HG03558 (cell line): ENCODE measurements at regions not wholly inside any gene's neighbourhood (a gene's known extent, or its start where the extent isn't known, plus 50 kb on each side); places are given as distances from the start of the nearest gene placed in this dataset.

Source experiments
- ATAC-seq: cut with Tn5 transposase; IDR thresholded peaks from one replicate; pipeline ENCODE4 v1.9.1; 2021; ENCODE audit warnings: moderate number of reproducible peaks; ENCODE audit not compliant: unreplicated experiment; ENCODE audit errors: extremely low read depth

DNA sequence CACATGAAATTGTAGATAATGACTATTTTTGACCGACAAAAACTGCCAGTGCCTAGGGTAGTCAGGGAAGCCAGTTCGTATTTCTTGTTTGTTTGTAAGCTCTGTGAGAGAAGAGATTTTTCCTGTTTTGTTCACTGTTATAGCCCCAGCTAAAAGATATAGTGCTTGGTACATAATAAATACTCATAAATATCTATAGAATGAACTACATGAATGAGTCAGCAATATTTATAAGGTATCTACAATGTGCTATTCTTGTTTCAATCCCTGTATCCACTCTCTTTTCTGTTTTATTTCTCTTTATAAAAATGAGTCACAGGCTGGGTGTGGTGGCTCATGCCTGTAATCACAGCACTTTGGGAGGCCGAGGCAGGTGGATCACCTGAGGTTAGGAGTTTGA, 275.6 kb upstream of the FANCL start:
- ATAC-seq, result no peak

DNA sequence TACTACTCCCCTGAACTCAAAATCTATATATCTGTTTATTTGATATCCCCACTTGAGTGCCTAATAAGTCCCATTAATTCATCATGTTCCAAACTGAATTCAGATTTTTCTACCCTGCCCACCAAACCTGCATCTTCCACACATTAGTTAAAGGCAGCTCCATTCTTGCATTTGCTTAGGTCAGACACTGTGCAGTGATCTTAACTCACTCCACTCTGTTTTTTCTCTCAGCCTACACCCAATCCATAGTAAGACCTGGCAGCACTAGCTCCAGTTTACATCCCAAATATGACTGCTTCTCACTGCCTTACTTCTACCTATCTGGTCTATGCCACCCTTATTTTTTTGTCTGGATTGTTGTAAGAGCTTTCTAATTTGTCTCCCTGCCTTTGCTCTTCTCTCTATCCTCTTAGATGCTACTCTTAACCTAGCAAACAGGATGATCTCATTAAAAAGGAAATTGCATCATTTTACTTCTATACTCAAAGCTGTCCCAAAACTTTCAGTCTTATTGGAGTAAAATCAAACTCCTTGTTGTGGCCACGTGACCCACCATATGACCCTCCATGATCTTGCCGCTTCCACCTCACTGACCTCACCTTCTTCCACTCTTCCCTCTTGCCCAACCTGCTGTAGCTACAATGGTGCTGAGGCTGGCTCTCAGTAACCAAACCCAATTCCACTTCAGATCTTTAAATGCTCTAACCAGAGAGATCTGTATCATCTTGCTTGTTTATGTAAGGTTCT, 274.9 kb upstream of the FANCL start:
- ATAC-seq, result no peak

GRCh38 chr2:58514252-58514651, 273.1 kb upstream of the FANCL start:
- ATAC-seq, result no peak

DNA sequence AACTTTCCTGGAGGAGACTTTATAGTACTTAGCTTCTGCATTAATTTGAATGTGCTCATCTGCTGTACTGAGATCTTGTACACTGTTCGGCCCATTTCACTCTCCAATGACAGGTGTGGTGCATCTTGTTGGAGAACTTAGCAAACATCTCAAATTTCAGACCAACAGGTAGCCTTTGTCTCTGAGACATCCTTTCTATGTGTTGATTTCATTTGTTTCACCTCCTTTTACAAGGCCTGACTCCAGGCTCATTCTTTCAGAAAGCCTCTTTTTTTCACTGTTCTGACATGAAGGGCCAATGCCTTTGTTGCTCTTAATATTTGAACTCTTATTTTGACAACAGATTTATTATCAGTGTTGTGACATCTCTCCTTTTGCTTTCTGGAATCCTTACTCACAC, 271.8 kb upstream of the FANCL start:
- no peak for ATAC-seq

GRCh38 chr2:58508006-58508405, 266.9 kb upstream of the FANCL start:
- no peak for ATAC-seq

DNA sequence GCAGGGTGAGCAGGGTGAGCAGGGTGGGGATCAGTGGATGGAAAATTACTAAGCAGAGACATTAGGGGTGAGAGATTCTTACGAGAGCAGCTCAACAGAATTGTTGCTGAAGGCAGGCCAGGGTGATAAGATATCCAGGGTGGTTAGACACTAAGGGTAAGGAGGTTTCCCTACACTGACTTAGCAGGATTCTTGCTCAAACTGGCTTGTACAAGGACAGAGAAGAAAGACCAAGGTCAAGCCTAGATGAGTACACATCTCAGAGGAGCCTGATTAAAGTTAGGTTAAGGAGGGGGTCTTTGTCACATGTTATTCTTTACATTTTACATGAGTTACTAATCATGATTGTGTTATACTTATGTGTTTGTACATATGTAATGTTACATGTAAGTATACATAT, 262.8 kb upstream of the FANCL start:
- no peak for ATAC-seq

DNA sequence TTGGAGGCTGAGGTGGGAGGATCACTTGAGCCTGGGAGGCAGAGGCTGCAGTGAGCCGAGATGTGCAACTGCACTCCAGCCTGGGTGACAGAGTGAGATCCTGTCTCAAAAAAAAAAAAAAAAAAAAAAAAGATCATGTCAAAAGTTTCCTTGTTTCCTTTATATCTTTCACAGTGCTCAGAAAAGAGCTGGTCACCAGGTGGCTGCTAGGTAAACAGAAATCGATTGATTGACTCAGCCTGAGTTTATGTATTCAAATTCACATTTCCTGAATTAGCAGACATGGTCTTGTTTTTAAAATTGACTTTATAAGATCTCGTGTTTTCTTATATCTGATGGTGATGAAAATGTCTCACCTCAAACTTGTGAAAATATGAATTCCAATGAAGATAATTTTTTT, 261.8 kb upstream of the FANCL start:
- ATAC-seq, result no peak

GRCh38 chr2:58501371-58502160, 260.4 kb upstream of the FANCL start:
- ATAC-seq, result no peak

DNA sequence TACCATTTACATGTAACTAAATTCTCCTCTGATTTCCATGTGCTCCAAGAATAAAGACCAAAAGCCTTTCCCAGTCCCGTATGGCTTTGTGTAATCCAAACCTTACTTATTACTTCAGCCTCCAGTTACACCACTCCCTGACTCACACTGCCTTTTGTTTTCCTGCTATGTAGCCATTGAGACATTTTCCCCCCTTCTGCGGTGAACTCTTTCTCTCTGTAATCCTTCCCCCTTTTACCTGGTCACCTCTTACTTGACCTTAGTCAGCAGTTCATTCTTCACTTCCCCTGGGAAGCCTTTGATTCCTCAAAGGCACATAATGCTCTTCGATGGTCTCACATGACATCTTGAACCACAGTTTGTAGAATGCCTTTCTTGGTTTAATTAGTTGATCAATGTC, 256.0 kb upstream of the FANCL start:
- no peak for ATAC-seq

DNA sequence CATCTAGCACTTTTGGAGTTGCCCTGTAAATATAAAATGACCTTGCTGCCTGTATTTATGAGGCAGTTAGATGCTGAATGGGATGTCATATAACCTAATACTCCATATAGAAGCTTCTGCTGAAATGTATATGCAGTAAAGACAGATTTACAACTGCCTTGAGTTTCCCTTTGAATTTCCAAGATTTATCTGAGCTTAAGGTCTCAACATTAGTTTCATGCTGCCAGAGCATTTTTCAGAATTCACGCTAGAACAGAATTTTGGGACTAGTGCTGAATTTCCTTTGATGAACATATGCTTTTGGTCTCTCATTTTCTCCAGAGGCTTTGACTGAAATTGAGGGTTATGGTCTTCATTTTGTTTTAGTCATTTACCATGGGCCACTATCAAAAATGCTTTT, 254.7 kb upstream of the FANCL start:
- ATAC-seq, result no peak

- no peak for ATAC-seq
Observed at GRCh38 chr2:58494071-58494501, 253.0 kb upstream of the FANCL start.

DNA sequence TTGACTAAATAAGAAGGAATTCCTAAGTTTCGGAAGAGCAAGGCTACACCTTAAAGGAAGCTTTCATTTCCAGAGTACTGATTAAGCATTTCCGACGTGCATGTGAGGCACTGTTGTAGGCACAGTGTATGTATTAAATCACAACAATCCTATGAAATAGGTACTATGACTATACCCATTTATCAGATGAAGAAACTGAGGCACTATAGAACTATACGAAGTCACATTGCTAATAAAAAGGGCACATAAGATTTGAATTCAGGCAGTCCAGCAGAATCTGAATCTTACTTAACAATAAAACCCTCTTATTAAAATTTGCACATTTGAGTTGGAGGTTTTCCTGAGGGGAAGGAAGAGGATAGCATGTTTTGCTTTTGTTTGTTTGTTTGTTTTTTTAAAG, 243.5 kb upstream of the FANCL start:
- no peak for ATAC-seq

DNA sequence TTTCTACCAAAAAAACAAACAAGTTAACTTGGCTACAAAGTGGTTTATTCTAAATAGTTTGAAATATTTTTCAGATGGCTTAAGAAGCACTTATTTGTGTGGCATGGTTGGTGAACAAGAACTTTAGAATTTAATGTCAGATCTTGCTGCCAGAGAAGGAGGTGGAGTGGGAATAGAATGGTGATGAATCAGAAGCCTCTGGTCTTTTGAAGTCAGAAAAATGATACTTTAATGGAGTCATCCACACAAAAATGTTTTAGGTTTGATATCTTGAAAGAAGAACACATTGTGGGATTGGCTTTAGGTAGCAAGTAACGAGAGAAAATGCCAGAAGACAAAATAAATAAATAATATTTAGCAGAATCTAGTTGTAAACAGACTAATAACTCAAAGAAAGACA, 243.1 kb upstream of the FANCL start:
- ATAC-seq, result no peak

DNA sequence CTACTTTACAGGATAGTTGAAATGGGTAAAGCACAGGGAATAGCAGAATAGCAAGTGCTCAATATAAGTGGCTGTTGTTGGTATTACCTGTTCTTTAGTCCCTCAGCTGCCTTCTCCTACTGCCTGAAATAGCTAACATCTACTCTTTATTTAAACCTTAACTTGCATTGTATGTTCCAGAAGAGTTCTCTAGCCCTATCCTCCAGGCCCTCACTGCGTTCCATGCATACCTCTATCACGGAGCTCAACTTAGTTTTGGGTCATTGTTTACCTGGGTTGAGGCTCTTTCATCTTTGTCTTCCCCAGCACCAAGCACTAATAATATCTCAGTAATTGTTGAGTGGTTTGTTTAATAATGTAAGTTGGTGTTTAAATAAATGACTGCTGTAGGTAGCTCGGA, 242.2 kb upstream of the FANCL start:
- no peak for ATAC-seq

DNA sequence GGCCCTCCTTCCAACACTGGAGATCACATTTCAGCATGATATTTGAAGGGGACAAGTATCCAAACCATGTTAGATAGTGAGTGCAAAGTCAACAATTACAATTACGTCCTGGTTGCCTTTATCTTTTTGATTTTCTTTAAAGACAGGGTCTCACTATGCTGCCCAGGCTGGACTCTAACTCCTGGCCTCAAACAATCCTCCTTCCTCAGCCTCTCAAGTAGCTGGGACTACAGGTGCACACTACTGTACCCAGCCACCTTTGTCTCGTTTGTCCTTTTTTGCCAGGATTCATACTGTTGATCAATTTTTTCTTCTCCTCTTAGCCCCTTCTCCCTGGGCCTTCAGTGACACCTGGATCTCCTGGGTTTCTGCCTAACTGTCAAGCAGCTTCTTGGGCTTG, 240.5 kb upstream of the FANCL start:
- ATAC-seq, result no peak

GRCh38 chr2:58480141-58480540, 239.0 kb upstream of the FANCL start:
- ATAC-seq, result no peak

DNA sequence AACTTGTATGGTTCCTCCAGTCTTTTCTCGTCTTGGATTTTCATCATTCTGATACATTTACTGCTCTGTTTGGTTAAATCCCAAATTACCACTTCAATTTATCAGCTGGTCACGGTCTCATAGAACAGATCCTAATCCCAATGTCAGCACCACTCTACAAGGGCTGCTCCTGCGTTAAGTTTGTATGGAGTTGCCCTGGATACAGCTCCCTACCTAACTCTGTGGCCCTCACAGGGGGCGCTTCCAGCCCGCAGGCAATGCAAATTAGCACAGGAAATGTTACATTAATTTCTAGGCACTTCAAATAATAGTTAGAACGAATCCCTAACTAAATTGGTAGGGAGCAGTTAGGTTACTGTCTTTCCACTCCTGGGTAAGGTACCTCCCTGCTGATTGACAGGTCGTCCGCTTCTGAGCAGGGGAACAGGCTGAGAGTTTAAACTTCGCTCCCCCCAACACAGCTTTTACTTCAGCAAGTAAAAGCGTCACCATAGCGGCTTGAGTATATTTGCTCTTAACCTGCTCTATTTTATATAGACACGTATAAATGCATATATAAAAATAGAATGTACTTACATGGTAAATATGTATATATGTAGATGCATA, 238.5 kb upstream of the FANCL start:
- ATAC-seq, result no peak

DNA sequence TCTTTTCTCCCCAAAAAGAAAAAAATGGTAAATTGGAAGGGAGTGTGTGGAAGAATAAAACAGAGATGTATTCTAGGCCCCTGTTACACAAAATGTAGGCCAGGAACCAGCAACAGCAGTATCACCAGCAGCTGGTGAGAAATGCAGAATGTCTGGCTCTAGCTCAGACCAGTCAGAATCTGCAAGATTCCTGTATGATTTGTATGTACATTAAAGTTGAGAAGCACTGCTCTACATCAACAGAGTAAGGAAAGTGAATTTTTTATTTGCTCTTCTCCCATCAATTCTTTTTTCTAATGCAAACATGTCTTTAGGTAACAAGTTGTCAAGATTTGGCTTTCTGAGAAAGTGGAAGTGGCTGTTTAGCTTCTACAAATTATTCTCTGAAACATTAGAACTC, 235.4 kb upstream of the FANCL start:
- ATAC-seq, result no peak

DNA sequence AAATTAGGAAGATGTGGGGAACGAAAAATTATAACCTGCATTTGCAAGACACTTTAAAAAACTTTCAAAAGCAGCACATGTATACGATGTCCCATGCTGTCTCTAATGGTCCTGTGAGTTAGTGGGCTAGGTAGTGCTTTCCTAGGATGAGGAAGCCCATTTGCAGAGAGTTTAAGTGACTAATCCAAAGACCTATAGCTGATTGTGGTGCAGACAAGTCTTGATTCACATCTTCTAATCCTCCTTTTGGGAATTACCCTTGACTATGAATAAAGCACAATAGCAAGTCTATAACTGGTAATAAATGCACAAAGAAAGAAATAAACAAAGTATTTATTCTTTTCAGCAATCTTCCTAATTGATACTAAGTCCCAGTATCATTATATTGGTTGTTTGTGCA, 234.6 kb upstream of the FANCL start:
- no peak for ATAC-seq

DNA sequence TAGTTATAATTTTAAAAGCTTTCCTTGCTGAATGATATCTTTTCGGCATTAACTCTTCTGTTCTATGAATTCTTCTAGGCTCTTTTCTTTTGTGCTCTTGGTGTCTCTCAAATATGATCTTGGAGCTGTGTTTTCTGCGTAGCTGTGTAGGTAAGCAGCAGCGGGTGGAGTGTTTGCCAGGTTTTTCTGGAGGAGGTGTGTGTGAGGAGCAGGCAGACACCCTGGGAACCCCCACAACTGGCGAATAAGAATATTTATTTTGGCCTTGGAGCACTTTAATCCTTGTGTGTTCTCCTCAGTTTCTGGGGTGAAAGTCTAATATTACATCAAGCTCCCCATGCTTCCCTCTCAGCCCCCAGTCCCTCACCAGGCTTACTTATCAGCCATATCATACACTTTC, 232.0 kb upstream of the FANCL start:
- ATAC-seq, result no peak

DNA sequence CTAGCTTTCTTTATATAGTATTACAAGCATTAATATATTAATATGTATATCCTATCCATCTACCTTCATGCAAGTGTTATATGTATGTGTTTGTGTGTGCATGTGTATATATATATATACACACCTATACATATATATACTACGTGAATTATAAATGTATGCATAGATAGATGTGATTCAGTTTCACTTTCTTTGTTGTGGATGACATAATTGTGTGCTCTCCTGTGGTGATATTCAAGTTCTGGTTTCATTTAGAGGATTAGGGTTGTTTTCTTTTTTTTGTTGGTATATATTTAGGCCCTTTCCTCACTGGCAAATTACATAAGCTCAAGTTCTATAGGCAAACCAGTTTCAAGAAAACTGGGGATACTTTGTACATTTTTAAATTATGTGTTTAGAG, 225.7 kb upstream of the FANCL start:
- no peak for ATAC-seq
